Breast epithelium (tissue), 4 donors: ENCODE measurements at regions not wholly inside any gene's neighbourhood (a gene's known extent, or its start where the extent isn't known, plus 50 kb on each side); places are given as distances from the start of the nearest gene placed in this dataset.

Source experiments
- DNase-seq, 2 donors: peaks; one replicate each; pipeline ENCODE4 v3.0.0-alpha.2; 2019; ENCODE audit warnings: low spot score in 2 of 2
- H3K27ac ChIP-seq, 2 donors: fragments of 200-600 bp; sonication (generic) in 1 of 2; one replicate each; pipeline ENCODE4 v1.5.1; 2016 to 2019; ENCODE audit warnings: mild to moderate bottlenecking in 1 of 2
- H3K27me3 ChIP-seq, 2 donors: fragments of 200-600 bp; sonication (generic) in 1 of 2; one replicate each; pipeline versions ENCODE4 v1.5.1 to v1.6.0; 2017 to 2019; ENCODE audit warnings: control low read depth in 1 of 2, mild to moderate bottlenecking in 1 of 2
- H3K36me3 ChIP-seq: fragments of 200-600 bp; one replicate; pipeline ENCODE4 v1.5.1; 2019
- H3K4me1 ChIP-seq, 2 donors: fragments of 200-600 bp; sonication (generic); one replicate each; pipeline ENCODE4 v1.5.1; 2016 to 2019; ENCODE audit warnings: control low read depth in 1 of 2
- H3K4me3 ChIP-seq, 3 donors: fragments of 200-600 bp; sonication (generic); 1 replicate in 2 of 3; 2 replicates in 1 of 3; pipeline ENCODE4 v1.5.1; 2016 to 2019; ENCODE audit warnings: mild to moderate bottlenecking in 3 of 3, moderate library complexity in 2 of 3
- H3K9me3 ChIP-seq, 2 donors: fragments of 200-600 bp; sonication (generic) in 1 of 2; one replicate each; pipeline ENCODE4 v1.5.1; 2016 to 2019; ENCODE audit warnings: control low read depth in 1 of 2
- CTCF ChIP-seq, 3 donors: fragments of 450-650 bp; IDR thresholded peaks; one replicate each; pipeline ENCODE4 v1.5.1; 2016 to 2017; ENCODE audit warnings: antibody characterized with exemption in 3 of 3, mild to moderate bottlenecking in 3 of 3, moderate library complexity in 3 of 3
- POLR2A ChIP-seq: fragments of 450-650 bp; IDR thresholded peaks from one replicate; pipeline ENCODE4 v1.6.1; 2016; ENCODE audit warnings: antibody characterized with exemption, mild to moderate bottlenecking, moderate library complexity
- POLR2AphosphoS5 ChIP-seq, 3 donors: sonication (generic); formaldehyde crosslinking; IDR thresholded peaks; one replicate each; pipeline ENCODE4 v1.6.1; 2017; ENCODE audit warnings: antibody characterized with exemption in 3 of 3
- intact Hi-C: fragments of 100-400 bp; cut with DNase I; formaldehyde crosslinking; loops from one replicate; pipeline ENCODE4 v1.15.1; 2023; ENCODE audit warnings: low total_unique reads

GRCh38 chr1:11342621-11343032 is 69.6 kb downstream of the UBIAD1 start:
- intact Hi-C loops: no loop called here
- TF ChIP-seq CTCF (IDR thresholded peaks at IDR 0.05) (no peak), POLR2AphosphoS5 (IDR thresholded peaks at IDR 0.05) (no peak), POLR2A (no peak)
- H3K27me3 ChIP-seq: peaks cover 0 to 10% of the 10 kb centered on the region in 2 donors
- no peaks in the 10 kb centered on the region for H3K36me3 ChIP-seq
- no peaks in the 10 kb centered on the region for H3K4me1 ChIP-seq
- DNase-seq: no peak
- no peaks in the 10 kb centered on the region for H3K9me3 ChIP-seq
- H3K27ac ChIP-seq: no peak overlapping the region
- H3K4me3 ChIP-seq: no peak overlapping the region

GRCh38 chr1:11345971-11346715 is 73.1 kb downstream of the UBIAD1 start:
- H3K27me3 ChIP-seq: peaks cover 0 to 5% of the 10 kb centered on the region in 2 donors
- no peak for TF ChIP-seq POLR2AphosphoS5 (IDR thresholded peaks at IDR 0.05)
- no peak for TF ChIP-seq POLR2A
- intact Hi-C loops: no loop called here
- DNase-seq: no peak
- no peaks in the 10 kb centered on the region for H3K9me3 ChIP-seq
- H3K36me3 ChIP-seq: no peaks in the 10 kb centered on the region
- no peak overlapping the region for H3K27ac ChIP-seq
- H3K4me1 ChIP-seq: no peaks in the 10 kb centered on the region
- H3K4me3 ChIP-seq: no peak overlapping the region

GRCh38 chr1:11350265-11350664 is 77.3 kb downstream of the UBIAD1 start:
- no peak for TF ChIP-seq POLR2AphosphoS5 (IDR thresholded peaks at IDR 0.05)
- TF ChIP-seq CTCF (IDR thresholded peaks at IDR 0.05): no peak
- TF ChIP-seq POLR2A: no peak
- no peaks in the 10 kb centered on the region for H3K9me3 ChIP-seq
- H3K4me1 ChIP-seq: no peaks in the 10 kb centered on the region
- no peak overlapping the region for H3K27ac ChIP-seq
- no peak for DNase-seq
- intact Hi-C loops: loop anchor here (5.0 kb wide), 1 partner anchor 618 kb away; no protein-coding TSS in a partner anchor
- no peaks in the 10 kb centered on the region for H3K36me3 ChIP-seq
- no peak overlapping the region for H3K4me3 ChIP-seq
- H3K27me3 ChIP-seq: peaks cover 0 to 8% of the 10 kb centered on the region in 2 donors

GRCh38 chr1:11352058-11352715 is 79.2 kb downstream of the UBIAD1 start:
- no peak overlapping the region for H3K4me3 ChIP-seq
- no peak for TF ChIP-seq POLR2AphosphoS5 (IDR thresholded peaks at IDR 0.05)
- TF ChIP-seq CTCF (IDR thresholded peaks at IDR 0.05): no peak
- no peak for TF ChIP-seq POLR2A
- DNase-seq: no peak
- intact Hi-C loops: loop anchor here (5.0 kb wide), 1 partner anchor 620 kb away; no protein-coding TSS in a partner anchor
- H3K27ac ChIP-seq: no peak overlapping the region
- no peaks in the 10 kb centered on the region for H3K4me1 ChIP-seq
- no peaks in the 10 kb centered on the region for H3K36me3 ChIP-seq
- no peaks in the 10 kb centered on the region for H3K9me3 ChIP-seq
- H3K27me3 ChIP-seq: peaks cover 0 to 19% of the 10 kb centered on the region in 2 donors

GRCh38 chr1:11352816-11353799 is 80.1 kb downstream of the UBIAD1 start:
- DNase-seq: no peak
- no peaks in the 10 kb centered on the region for H3K36me3 ChIP-seq
- H3K9me3 ChIP-seq: no peaks in the 10 kb centered on the region
- no peak overlapping the region for H3K4me3 ChIP-seq
- TF ChIP-seq CTCF (IDR thresholded peaks at IDR 0.05): no peak
- TF ChIP-seq POLR2A: no peak
- no peak for TF ChIP-seq POLR2AphosphoS5 (IDR thresholded peaks at IDR 0.05)
- no peaks in the 10 kb centered on the region for H3K4me1 ChIP-seq
- no peak overlapping the region for H3K27ac ChIP-seq
- intact Hi-C loops: loop anchor here (5.0 kb wide), 1 partner anchor 621 kb away; no protein-coding TSS in a partner anchor
- H3K27me3 ChIP-seq: peaks cover 0 to 24% of the 10 kb centered on the region in 2 donors
